Kidney epithelial cell (primary cell): ENCODE measurements at regions not wholly inside any gene's neighbourhood (a gene's known extent, or its start where the extent isn't known, plus 50 kb on each side); places are given as distances from the start of the nearest gene placed in this dataset.

ENCODE experiments used
- DNase-seq: peaks from one replicate; pipeline ENCODE4 v3.0.0-alpha.2; 2010; ENCODE audit warnings: low read depth
- H3K27me3 ChIP-seq: 2 replicates; pipeline ENCODE4 v1.6.0; 2011; ENCODE audit warnings: low read length; ENCODE audit not compliant: control insufficient read depth, insufficient read depth
- H3K36me3 ChIP-seq: 2 replicates; pipeline ENCODE4 v1.5.1; 2011; ENCODE audit warnings: low read length; ENCODE audit not compliant: control insufficient read depth, insufficient read depth
- H3K4me3 ChIP-seq: 2 replicates; pipeline ENCODE4 v1.5.1; 2011; ENCODE audit warnings: low read depth, mild to moderate bottlenecking, control low read depth, low read length
- TF ChIP-seq, protein P1 (sequence below): IDR thresholded peaks from 2 replicates; pipeline ENCODE4 v1.5.1; 2011; ENCODE audit warnings: mild to moderate bottlenecking, moderate library complexity, low read length, control low read depth, inconsistent platforms; ENCODE audit not compliant: insufficient read depth, poor library complexity, severe bottlenecking

DNA sequence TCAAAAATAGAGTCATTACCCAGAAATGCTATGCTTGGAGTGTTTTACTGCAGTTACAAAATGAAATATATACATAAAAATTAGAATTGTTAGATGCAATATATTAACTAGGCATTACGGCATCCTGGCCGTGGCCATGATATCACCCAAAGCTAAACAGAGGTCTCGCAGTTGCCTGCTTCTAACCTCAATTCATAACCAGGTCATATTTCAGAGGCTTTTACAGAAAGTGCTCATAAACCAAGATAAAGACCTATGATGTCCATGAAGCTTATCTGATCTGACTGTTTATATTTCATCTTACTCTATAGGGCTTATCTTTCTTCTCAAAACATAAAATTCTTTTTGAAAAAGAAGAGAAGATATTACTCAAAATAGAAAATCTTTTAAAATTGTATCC is 664.5 kb upstream of the SALL1 start:
- DNase-seq = no peak
- Histone ChIP-seq H3K27me3 (no peaks in the 10 kb centered on the region), H3K4me3 (no peak overlapping the region), H3K36me3 (no peaks in the 10 kb centered on the region)
- TF ChIP-seq, protein P1, sequence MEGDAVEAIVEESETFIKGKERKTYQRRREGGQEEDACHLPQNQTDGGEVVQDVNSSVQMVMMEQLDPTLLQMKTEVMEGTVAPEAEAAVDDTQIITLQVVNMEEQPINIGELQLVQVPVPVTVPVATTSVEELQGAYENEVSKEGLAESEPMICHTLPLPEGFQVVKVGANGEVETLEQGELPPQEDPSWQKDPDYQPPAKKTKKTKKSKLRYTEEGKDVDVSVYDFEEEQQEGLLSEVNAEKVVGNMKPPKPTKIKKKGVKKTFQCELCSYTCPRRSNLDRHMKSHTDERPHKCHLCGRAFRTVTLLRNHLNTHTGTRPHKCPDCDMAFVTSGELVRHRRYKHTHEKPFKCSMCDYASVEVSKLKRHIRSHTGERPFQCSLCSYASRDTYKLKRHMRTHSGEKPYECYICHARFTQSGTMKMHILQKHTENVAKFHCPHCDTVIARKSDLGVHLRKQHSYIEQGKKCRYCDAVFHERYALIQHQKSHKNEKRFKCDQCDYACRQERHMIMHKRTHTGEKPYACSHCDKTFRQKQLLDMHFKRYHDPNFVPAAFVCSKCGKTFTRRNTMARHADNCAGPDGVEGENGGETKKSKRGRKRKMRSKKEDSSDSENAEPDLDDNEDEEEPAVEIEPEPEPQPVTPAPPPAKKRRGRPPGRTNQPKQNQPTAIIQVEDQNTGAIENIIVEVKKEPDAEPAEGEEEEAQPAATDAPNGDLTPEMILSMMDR = no peak

DNA sequence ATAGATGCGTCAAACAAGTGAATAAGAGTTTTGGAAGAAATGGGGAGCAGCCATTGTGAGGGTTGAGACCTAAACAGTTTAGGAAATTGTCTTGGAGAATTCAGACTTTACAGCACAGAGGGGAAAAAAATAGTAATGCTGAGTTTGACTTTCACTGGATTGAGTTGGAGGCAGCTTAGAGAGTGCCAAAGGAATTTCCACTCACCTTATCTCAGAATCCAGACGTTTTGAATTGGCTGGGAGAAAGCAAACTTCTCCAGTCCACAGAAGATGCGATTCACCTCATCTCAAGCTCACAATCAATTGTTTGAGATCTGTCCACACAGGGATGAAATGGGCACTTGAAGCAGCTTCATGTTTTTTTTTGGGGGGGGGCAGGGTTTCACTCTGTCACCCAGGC is 663.5 kb upstream of the SALL1 start:
- Histone ChIP-seq H3K27me3 (no peaks in the 10 kb centered on the region), H3K36me3 (no peaks in the 10 kb centered on the region), H3K4me3 (no peak overlapping the region)
- TF ChIP-seq, protein P1 = no peak
- DNase-seq = no peak

DNA sequence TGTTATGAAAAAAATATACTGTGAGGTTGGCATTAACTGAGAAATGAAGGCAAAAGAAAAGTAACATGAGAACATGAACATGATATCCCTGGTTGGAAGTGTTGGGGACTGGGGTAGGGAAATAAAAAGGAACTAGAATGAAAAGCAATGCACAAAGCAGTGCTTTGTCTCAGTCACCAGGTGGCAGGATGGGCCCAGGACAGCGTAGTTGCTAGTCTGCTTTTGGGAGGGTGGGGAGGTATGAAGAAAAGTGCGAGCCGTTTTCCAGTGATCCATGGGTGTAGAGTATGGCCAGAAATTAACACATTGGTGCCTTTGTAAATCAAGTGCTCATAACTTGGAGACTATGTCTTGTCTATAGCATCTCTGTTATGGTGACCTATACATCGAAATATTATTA is 662.5 kb upstream of the SALL1 start:
- no peak overlapping the region for H3K4me3 ChIP-seq
- H3K36me3 ChIP-seq = no peaks in the 10 kb centered on the region
- no peaks in the 10 kb centered on the region for H3K27me3 ChIP-seq
- TF ChIP-seq, protein P1 = peak; percentile 17
- no peak for DNase-seq

DNA sequence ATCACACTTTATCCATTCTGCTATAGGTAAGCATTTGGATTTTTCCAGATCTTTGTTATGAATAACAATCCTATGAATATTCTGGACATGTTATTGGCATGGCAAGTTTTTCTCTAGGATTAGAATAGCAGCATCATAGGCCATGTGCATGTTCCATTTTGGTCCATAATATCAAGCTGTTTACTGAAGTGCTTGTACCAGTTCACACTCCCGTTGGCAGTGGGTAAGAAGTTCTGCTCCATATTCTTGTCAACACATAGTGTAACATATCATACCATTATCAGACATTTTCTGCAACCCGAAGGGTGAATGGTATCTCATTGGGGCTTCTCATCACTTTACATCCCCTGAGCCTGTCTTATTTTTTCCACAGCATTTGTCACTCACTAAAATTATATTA is 661.9 kb upstream of the SALL1 start:
- Histone ChIP-seq H3K36me3 (no peaks in the 10 kb centered on the region), H3K4me3 (no peak overlapping the region), H3K27me3 (no peaks in the 10 kb centered on the region)
- DNase-seq = no peak
- TF ChIP-seq, protein P1 = no peak

DNA sequence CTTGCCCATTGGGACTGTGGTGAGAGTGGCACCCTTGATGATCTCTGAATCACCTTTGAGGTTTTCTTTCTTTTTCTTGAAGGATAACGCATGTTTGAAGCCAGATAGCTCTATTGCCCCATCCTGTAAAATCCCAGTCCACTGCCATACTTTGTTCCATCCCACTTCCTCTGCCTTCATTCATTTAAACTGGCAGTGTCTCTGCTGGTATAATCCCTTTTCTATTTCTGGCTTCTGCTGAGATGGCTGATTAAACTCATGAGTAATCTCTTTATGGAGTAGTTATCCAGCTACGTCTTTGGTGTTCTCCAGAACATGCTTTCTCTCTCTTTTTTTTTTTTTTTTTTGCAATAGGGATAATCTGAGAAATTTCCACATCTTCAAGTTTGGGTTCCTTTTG is 656.5 kb upstream of the SALL1 start:
- H3K27me3 ChIP-seq = no peaks in the 10 kb centered on the region
- TF ChIP-seq, protein P1 = no peak
- H3K4me3 ChIP-seq = no peak overlapping the region
- H3K36me3 ChIP-seq = no peaks in the 10 kb centered on the region
- DNase-seq = no peak

DNA sequence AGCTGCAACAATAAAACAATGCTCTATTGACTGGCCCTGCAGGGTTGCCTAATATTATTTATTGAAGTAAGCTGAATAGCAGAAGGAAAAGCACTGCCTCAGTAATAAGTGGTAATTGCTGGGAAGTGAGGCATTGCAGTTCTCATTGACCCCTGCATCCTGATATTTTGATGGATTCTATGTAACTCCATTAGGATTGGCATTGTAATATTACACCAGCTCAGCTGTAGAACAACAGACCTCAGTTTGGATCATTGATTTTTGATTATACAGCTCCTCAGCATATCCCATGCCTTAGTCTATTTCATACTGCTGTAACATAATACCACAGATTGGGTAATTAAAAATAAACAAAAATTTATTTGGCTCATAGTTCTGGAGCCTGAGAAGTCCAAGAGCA is 650.6 kb upstream of the SALL1 start:
- Histone ChIP-seq H3K27me3 (no peaks in the 10 kb centered on the region), H3K36me3 (no peaks in the 10 kb centered on the region), H3K4me3 (no peak overlapping the region)
- no peak for DNase-seq
- TF ChIP-seq, protein P1 = no peak
